KOPT-K1 (cell line): ENCODE measurements at regions not wholly inside any gene's neighbourhood (a gene's known extent, or its start where the extent isn't known, plus 50 kb on each side); places are given as distances from the start of the nearest gene placed in this dataset.

Source experiments
- H3K27ac ChIP-seq: fragments of 200-600 bp; sonication (generic); 2 replicates; pipeline ENCODE4 v1.5.1; 2016; ENCODE audit warnings: antibody characterized with exemption, mild to moderate bottlenecking, low read depth, low read length; ENCODE audit not compliant: poor library complexity, severe bottlenecking
- H3K36me3 ChIP-seq: fragments of 200-600 bp; sonication (generic); 2 replicates; pipeline ENCODE4 v1.5.1; 2017; ENCODE audit warnings: antibody characterized with exemption, mild to moderate bottlenecking, low read length, moderate library complexity; ENCODE audit not compliant: insufficient read depth
- H3K9me3 ChIP-seq: fragments of 200-600 bp; sonication (generic); 2 replicates; pipeline ENCODE4 v1.5.1; 2017; ENCODE audit warnings: antibody characterized with exemption, low read length, mild to moderate bottlenecking; ENCODE audit not compliant: insufficient read depth, poor library complexity, severe bottlenecking

- Histone ChIP-seq H3K9me3 (no peaks in the 10 kb centered on the region), H3K27ac (no peak overlapping the region), H3K36me3 (no peaks in the 10 kb centered on the region)
Measured at GRCh38 chr13:65875031-65875430, 1355.1 kb downstream of the PCDH9 start.

DNA sequence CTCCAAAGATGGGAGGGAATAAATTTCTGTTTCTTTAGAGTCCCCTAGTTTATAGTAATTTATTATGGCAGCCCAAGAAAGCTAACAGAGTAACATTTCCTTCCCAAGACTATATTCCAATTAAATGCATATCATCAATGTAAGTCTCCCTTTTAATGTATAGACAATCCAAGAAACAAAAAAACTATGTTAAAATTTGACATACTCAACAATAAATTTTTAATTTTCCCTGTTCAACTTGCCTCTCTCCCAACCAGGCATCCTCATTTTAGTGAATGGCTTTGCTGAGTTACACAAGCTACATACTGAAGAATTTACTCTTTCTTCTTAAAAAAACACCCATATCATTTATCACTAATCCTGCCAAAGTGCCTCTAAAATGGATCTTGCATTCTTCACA is 1357.7 kb downstream of the PCDH9 start:
- no peaks in the 10 kb centered on the region for H3K9me3 ChIP-seq
- no peak overlapping the region for H3K27ac ChIP-seq
- no peaks in the 10 kb centered on the region for H3K36me3 ChIP-seq

DNA sequence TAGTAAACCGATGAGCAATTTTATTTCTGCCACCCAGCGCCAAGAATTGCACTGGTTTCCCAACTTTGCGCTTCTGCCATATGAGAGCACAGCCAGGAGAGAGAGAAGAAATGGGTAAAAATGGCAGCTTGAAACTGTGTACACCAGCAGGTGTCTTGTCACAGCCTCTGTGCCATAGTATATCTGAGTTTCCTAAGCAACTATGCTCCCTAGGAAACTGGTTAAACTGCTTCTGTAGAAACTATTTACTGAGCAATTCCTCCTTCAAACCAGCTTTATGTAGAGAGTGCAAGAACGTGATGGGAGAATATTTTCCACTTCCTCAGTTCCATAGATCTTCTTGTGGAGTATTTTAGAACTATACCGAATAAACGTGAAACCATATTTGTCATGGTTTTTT is 1361.3 kb downstream of the PCDH9 start:
- Histone ChIP-seq H3K36me3 (no peaks in the 10 kb centered on the region), H3K9me3 (no peaks in the 10 kb centered on the region), H3K27ac (no peak overlapping the region)

DNA sequence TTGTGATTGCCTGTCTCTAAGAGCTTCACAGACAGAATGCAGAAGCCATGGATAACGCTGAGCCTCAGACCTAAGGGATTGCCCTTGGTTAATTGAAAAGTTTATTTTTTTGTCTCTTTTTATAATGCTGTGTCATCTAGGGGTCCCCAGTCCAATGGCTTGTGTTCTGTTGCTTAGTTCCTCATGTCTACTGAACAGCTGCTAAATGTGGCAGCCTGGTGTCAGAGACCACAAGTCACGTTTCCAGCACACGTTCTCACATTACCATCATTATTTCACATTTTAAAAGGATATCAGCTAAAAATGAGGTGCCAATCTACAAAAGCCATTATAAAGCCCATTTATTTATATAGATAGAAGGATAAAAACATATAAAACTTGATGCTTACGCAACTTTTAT is 1362.0 kb downstream of the PCDH9 start:
- H3K27ac ChIP-seq: no peak overlapping the region
- no peaks in the 10 kb centered on the region for H3K36me3 ChIP-seq
- no peaks in the 10 kb centered on the region for H3K9me3 ChIP-seq

DNA sequence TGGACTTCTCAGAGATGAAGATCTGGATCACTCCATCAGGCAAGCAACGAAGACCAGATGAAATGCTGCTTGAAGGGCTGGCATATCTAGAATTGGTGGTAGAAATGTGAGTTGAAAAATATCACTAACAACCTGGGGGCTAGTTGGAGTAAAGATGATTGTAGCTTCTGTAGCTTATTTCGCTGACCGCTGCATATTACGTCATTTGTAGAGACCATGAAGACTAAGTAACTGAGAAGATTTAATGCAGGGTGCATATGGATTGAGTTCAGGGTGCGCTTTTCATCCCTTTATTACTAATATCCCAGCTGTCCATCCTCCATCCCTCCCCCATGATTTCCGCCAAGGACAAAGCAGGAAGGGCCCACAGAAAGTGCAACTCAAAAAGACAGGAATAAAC is 1364.0 kb downstream of the PCDH9 start:
- Histone ChIP-seq H3K27ac (no peak overlapping the region), H3K36me3 (no peaks in the 10 kb centered on the region), H3K9me3 (no peaks in the 10 kb centered on the region)

- Histone ChIP-seq H3K36me3 (no peaks in the 10 kb centered on the region), H3K9me3 (no peaks in the 10 kb centered on the region), H3K27ac (no peak overlapping the region)
Measured at GRCh38 chr13:65865206-65865605, 1364.9 kb downstream of the PCDH9 start.

- Histone ChIP-seq H3K36me3 (no peaks in the 10 kb centered on the region), H3K27ac (no peak overlapping the region), H3K9me3 (no peaks in the 10 kb centered on the region)
Measured at GRCh38 chr13:65864039-65864438, 1366.1 kb downstream of the PCDH9 start.

DNA sequence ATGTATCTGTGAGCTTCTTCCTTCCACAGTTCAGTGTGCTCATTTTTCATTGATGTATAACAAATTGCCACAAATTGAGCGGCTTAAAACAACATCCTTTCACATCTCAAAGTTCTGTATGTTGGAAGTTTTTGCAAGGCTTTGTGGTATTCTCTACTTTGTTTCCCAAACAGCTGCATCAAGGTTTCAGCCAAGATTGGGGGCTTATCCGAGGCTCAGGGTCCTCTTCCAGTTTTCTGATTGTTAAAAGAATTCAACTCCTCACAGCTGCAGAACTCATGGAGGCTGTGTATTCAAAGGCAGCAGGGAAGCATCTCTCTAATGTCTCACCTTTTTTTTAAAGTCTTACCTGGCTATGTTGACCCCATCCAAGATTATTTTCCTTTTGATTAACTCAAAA is 1369.8 kb downstream of the PCDH9 start:
- Histone ChIP-seq H3K9me3 (no peaks in the 10 kb centered on the region), H3K36me3 (no peaks in the 10 kb centered on the region), H3K27ac (no peak overlapping the region)

- no peaks in the 10 kb centered on the region for H3K9me3 ChIP-seq
- no peaks in the 10 kb centered on the region for H3K36me3 ChIP-seq
- no peak overlapping the region for H3K27ac ChIP-seq
Measured at GRCh38 chr13:65857942-65858565, 1372.1 kb downstream of the PCDH9 start.

GRCh38 chr13:65856431-65856830 is 1373.7 kb downstream of the PCDH9 start:
- H3K9me3 ChIP-seq: no peaks in the 10 kb centered on the region
- H3K36me3 ChIP-seq: no peaks in the 10 kb centered on the region
- H3K27ac ChIP-seq: no peak overlapping the region

GRCh38 chr13:65855242-65855805 is 1374.8 kb downstream of the PCDH9 start:
- Histone ChIP-seq H3K9me3 (no peaks in the 10 kb centered on the region), H3K27ac (no peak overlapping the region), H3K36me3 (no peaks in the 10 kb centered on the region)

- Histone ChIP-seq H3K27ac (no peak overlapping the region), H3K36me3 (no peaks in the 10 kb centered on the region), H3K9me3 (no peaks in the 10 kb centered on the region)
Measured at GRCh38 chr13:65854431-65854830, 1375.7 kb downstream of the PCDH9 start.

DNA sequence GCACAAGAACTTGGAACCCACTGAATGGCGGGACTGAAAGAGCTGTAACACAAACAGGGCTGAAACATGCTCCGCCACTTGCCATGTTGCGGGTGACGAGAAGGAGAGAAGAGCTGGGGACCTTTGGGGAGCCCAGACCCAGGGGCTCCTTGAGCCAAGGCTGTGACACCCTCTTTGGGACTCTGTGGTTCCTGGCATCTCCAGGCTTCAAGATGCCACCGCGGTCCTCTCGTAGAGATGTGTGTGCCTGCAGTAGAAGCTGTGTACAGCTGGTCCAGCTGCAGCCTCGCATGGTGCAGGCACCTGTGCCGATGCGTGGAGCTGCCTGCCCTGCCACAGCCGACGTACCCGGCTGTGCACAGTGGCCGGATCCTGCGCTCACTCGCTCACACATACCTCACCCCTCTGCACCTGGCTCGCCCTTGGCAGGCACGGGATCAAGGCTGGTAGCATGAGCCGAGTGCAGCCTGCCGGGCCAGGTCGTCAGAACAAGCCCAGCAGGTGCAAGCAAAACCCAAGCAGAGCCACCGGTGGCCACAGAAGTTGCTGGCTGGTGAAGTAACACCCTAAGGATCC is 1385.8 kb downstream of the PCDH9 start:
- Histone ChIP-seq H3K36me3 (no peaks in the 10 kb centered on the region), H3K9me3 (no peaks in the 10 kb centered on the region), H3K27ac (no peak overlapping the region)

GRCh38 chr13:65843314-65843731 is 1386.8 kb downstream of the PCDH9 start:
- no peak overlapping the region for H3K27ac ChIP-seq
- no peaks in the 10 kb centered on the region for H3K9me3 ChIP-seq
- no peaks in the 10 kb centered on the region for H3K36me3 ChIP-seq

DNA sequence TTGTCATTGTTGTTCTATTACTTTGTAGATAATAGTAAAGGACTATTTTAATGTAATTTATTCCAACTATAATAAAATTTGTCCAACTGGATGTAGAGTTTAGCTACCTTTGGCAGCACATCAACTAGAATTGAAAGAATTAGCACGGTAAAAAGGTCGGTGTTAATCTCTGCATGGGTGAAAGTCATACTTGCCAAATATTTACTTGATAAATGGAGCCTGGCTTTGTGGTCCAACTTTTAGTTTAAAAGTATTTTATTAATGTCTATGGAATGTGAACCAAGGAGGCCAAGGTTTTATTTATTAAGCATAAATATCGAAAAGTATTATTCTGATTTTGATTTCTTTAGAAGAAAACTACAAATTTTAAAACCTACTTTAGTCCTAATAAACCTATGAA is 1389.0 kb downstream of the PCDH9 start:
- no peaks in the 10 kb centered on the region for H3K36me3 ChIP-seq
- no peaks in the 10 kb centered on the region for H3K9me3 ChIP-seq
- H3K27ac ChIP-seq: no peak overlapping the region

DNA sequence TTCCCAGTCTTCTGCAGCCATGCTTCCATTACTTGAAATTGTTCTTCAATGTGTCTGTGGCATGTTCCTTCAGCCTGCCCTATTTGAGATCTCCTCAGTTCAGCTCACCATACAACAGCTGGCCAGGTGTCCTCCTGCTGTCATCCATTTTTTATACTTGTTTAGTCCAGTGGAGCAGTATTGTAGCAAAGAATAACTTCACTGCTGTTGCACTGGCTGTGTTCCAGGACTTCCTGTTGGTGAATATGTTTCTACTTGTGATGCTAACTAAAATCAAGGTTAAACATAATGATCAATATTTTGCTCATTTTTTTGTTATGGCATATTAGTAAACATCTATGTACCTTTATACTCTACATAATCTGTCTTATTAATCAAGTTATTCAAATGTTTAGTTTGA is 1394.1 kb downstream of the PCDH9 start:
- no peaks in the 10 kb centered on the region for H3K9me3 ChIP-seq
- no peak overlapping the region for H3K27ac ChIP-seq

More for the DNA sequence above, 1394.1 kb downstream of the PCDH9 start:
- H3K36me3 ChIP-seq: no peaks in the 10 kb centered on the region
